ENCODE measurements at regions not wholly inside any gene's neighbourhood (a gene's known extent, or its start where the extent isn't known, plus 50 kb on each side); places are given as distances from the start of the nearest gene placed in this dataset.
A peak's percentile ranks its signal among the peaks of the same experiment; 100 is the strongest.

- Histone ChIP-seq H3K27ac (ENCODE audit: insufficient read depth, low read length, poor library complexity, severe bottlenecking) (no peak overlapping the region), H3K4me1 (ENCODE audit: control insufficient read depth, insufficient read depth, low read length, poor library complexity, severe bottlenecking) (no peaks in the 10 kb centered on the region), H3K9me3 (ENCODE audit: control insufficient read depth in 2 of 2, low read length in 2 of 2) (no peaks in the 10 kb centered on the region), H3K4me3 (ENCODE audit: low read depth, low read length) (no peak overlapping the region), H3K36me3 (ENCODE audit: control insufficient read depth, insufficient read depth, low read length) (no peaks in the 10 kb centered on the region), H3K27me3 (ENCODE audit: control insufficient read depth, insufficient read depth, low read length) (no peaks in the 10 kb centered on the region)
- Mint-ChIP-seq H3K4me1 (no peaks in the 10 kb centered on the region), H3K27ac (no peak overlapping the region), H3K9me3 (peaks cover 0 to 2% (median 0%) of the 10 kb centered on the region in 7 donors), H3K27me3 (peaks cover 26% of the 10 kb centered on the region), H3K36me3 (no peaks in the 10 kb centered on the region), H3K4me3 (no peak overlapping the region)
- no peak for ATAC-seq (ENCODE audit: low read depth in 2 of 2)
- no peak for DNase-seq
These were observed 517.3 kb downstream of the BRD1 start for GRCh38 chr22:49310354-49310753.

- no peak overlapping the region for H3K4me3 ChIP-seq (ENCODE audit: low read depth, low read length)
- no peaks in the 10 kb centered on the region for H3K4me1 ChIP-seq (ENCODE audit: control insufficient read depth, insufficient read depth, low read length, poor library complexity, severe bottlenecking)
- H3K27me3 ChIP-seq (ENCODE audit: control insufficient read depth, insufficient read depth, low read length): no peaks in the 10 kb centered on the region
- H3K36me3 Mint-ChIP-seq: no peaks in the 10 kb centered on the region
- no peak for DNase-seq
- no peak overlapping the region for H3K27ac Mint-ChIP-seq
- no peak overlapping the region for H3K27ac ChIP-seq (ENCODE audit: insufficient read depth, low read length, poor library complexity, severe bottlenecking)
- no peaks in the 10 kb centered on the region for H3K4me1 Mint-ChIP-seq
- peaks cover 14% of the 10 kb centered on the region for H3K27me3 Mint-ChIP-seq
- no peak for ATAC-seq (ENCODE audit: low read depth in 2 of 2)
- H3K9me3 Mint-ChIP-seq: peaks cover 0 to 2% (median 0%) of the 10 kb centered on the region in 7 donors
- no peak overlapping the region for H3K4me3 Mint-ChIP-seq
- no peaks in the 10 kb centered on the region for H3K36me3 ChIP-seq (ENCODE audit: control insufficient read depth, insufficient read depth, low read length)
- no peaks in the 10 kb centered on the region for H3K9me3 ChIP-seq (ENCODE audit: control insufficient read depth in 2 of 2, low read length in 2 of 2)
These were observed 519.4 kb downstream of the BRD1 start for GRCh38 chr22:49308300-49308699.

- H3K4me1 Mint-ChIP-seq: peaks cover 0 to 2% (median 0%) of the 10 kb centered on the region in 4 donors
- Histone ChIP-seq H3K4me1 (ENCODE audit: control insufficient read depth, insufficient read depth, low read length, poor library complexity, severe bottlenecking) (no peaks in the 10 kb centered on the region), H3K27me3 (ENCODE audit: control insufficient read depth, insufficient read depth, low read length) (no peaks in the 10 kb centered on the region), H3K36me3 (ENCODE audit: control insufficient read depth, insufficient read depth, low read length) (no peaks in the 10 kb centered on the region), H3K4me3 (ENCODE audit: low read depth, low read length) (no peak overlapping the region), H3K27ac (ENCODE audit: insufficient read depth, low read length, poor library complexity, severe bottlenecking) (no peak overlapping the region), H3K9me3 (ENCODE audit: control insufficient read depth in 2 of 2, low read length in 2 of 2) (no peaks in the 10 kb centered on the region)
- ATAC-seq (ENCODE audit: low read depth in 2 of 2) (no peak), DNase-seq (no peak)
- H3K36me3 Mint-ChIP-seq: no peaks in the 10 kb centered on the region
- H3K27me3 Mint-ChIP-seq: peaks cover 11% of the 10 kb centered on the region
- no peak overlapping the region for H3K4me3 Mint-ChIP-seq
- H3K27ac Mint-ChIP-seq: no peak overlapping the region
- peaks cover 0 to 2% (median 0%) of the 10 kb centered on the region in 7 donors for H3K9me3 Mint-ChIP-seq
These were observed 519.8 kb downstream of the BRD1 start for GRCh38 chr22:49307870-49308269.

GRCh38 chr22:49307481-49307830 lies 520.2 kb downstream of the BRD1 start:
- Histone ChIP-seq H3K9me3 (ENCODE audit: control insufficient read depth in 2 of 2, low read length in 2 of 2) (no peaks in the 10 kb centered on the region), H3K27ac (ENCODE audit: insufficient read depth, low read length, poor library complexity, severe bottlenecking) (no peak overlapping the region), H3K4me3 (ENCODE audit: low read depth, low read length) (no peak overlapping the region), H3K27me3 (ENCODE audit: control insufficient read depth, insufficient read depth, low read length) (no peaks in the 10 kb centered on the region), H3K36me3 (ENCODE audit: control insufficient read depth, insufficient read depth, low read length) (no peaks in the 10 kb centered on the region), H3K4me1 (ENCODE audit: control insufficient read depth, insufficient read depth, low read length, poor library complexity, severe bottlenecking) (no peaks in the 10 kb centered on the region)
- H3K4me1 Mint-ChIP-seq: peaks cover 0 to 3% (median 0%) of the 10 kb centered on the region in 4 donors
- ATAC-seq (ENCODE audit: low read depth in 2 of 2): no peak
- H3K36me3 Mint-ChIP-seq: no peaks in the 10 kb centered on the region
- H3K27ac Mint-ChIP-seq: no peak overlapping the region
- H3K27me3 Mint-ChIP-seq: peaks cover 11% of the 10 kb centered on the region
- H3K4me3 Mint-ChIP-seq: no peak overlapping the region
- H3K9me3 Mint-ChIP-seq: peaks cover 0 to 2% (median 0%) of the 10 kb centered on the region in 7 donors
- DNase-seq: no peak

- H3K36me3 Mint-ChIP-seq: no peaks in the 10 kb centered on the region
- H3K9me3 Mint-ChIP-seq: peaks cover 0 to 2% (median 0%) of the 10 kb centered on the region in 7 donors
- DNase-seq (no peak), ATAC-seq (ENCODE audit: low read depth in 2 of 2) (no peak)
- Histone ChIP-seq H3K27ac (ENCODE audit: insufficient read depth, low read length, poor library complexity, severe bottlenecking) (no peak overlapping the region), H3K36me3 (ENCODE audit: control insufficient read depth, insufficient read depth, low read length) (no peaks in the 10 kb centered on the region), H3K4me1 (ENCODE audit: control insufficient read depth, insufficient read depth, low read length, poor library complexity, severe bottlenecking) (no peaks in the 10 kb centered on the region), H3K27me3 (ENCODE audit: control insufficient read depth, insufficient read depth, low read length) (no peaks in the 10 kb centered on the region), H3K9me3 (ENCODE audit: control insufficient read depth in 2 of 2, low read length in 2 of 2) (no peaks in the 10 kb centered on the region), H3K4me3 (ENCODE audit: low read depth, low read length) (no peak overlapping the region)
- peaks cover 0 to 3% (median 0%) of the 10 kb centered on the region in 4 donors for H3K4me1 Mint-ChIP-seq
- H3K27me3 Mint-ChIP-seq: peaks cover 11% of the 10 kb centered on the region
- no peak overlapping the region for H3K27ac Mint-ChIP-seq
- no peak overlapping the region for H3K4me3 Mint-ChIP-seq
These were observed 520.8 kb downstream of the BRD1 start for GRCh38 chr22:49306632-49307480.

- peaks cover 7% of the 10 kb centered on the region for H3K27me3 Mint-ChIP-seq
- no peaks in the 10 kb centered on the region for H3K27me3 ChIP-seq (ENCODE audit: control insufficient read depth, insufficient read depth, low read length)
- H3K36me3 ChIP-seq (ENCODE audit: control insufficient read depth, insufficient read depth, low read length): no peaks in the 10 kb centered on the region
- H3K4me3 Mint-ChIP-seq: no peak overlapping the region
- H3K9me3 Mint-ChIP-seq: peaks cover 0 to 2% (median 0%) of the 10 kb centered on the region in 7 donors
- H3K9me3 ChIP-seq (ENCODE audit: control insufficient read depth in 2 of 2, low read length in 2 of 2): no peaks in the 10 kb centered on the region
- H3K27ac ChIP-seq (ENCODE audit: insufficient read depth, low read length, poor library complexity, severe bottlenecking): no peak overlapping the region
- ATAC-seq (ENCODE audit: low read depth in 2 of 2) (no peak), DNase-seq (no peak)
- H3K27ac Mint-ChIP-seq: no peak overlapping the region
- H3K4me3 ChIP-seq (ENCODE audit: low read depth, low read length): no peak overlapping the region
- no peaks in the 10 kb centered on the region for H3K36me3 Mint-ChIP-seq
- peaks cover 0 to 3% (median 0%) of the 10 kb centered on the region in 4 donors for H3K4me1 Mint-ChIP-seq
- no peaks in the 10 kb centered on the region for H3K4me1 ChIP-seq (ENCODE audit: control insufficient read depth, insufficient read depth, low read length, poor library complexity, severe bottlenecking)
These were observed 521.6 kb downstream of the BRD1 start for GRCh38 chr22:49305966-49306631.

- Mint-ChIP-seq H3K36me3 (no peaks in the 10 kb centered on the region), H3K4me3 (no peak overlapping the region), H3K4me1 (peaks cover 0 to 3% (median 0%) of the 10 kb centered on the region in 4 donors), H3K27ac (no peak overlapping the region), H3K27me3 (peaks cover 7% of the 10 kb centered on the region), H3K9me3 (peaks cover 0 to 3% (median 0%) of the 10 kb centered on the region in 7 donors)
- H3K4me1 ChIP-seq (ENCODE audit: control insufficient read depth, insufficient read depth, low read length, poor library complexity, severe bottlenecking): no peaks in the 10 kb centered on the region
- H3K27ac ChIP-seq (ENCODE audit: insufficient read depth, low read length, poor library complexity, severe bottlenecking): no peak overlapping the region
- ATAC-seq (ENCODE audit: low read depth in 2 of 2) (peak; percentile 34 to 43), DNase-seq (peak; percentile 15 to 36 (median 19))
- no peaks in the 10 kb centered on the region for H3K27me3 ChIP-seq (ENCODE audit: control insufficient read depth, insufficient read depth, low read length)
- H3K4me3 ChIP-seq (ENCODE audit: low read depth, low read length): no peak overlapping the region
- H3K9me3 ChIP-seq (ENCODE audit: control insufficient read depth in 2 of 2, low read length in 2 of 2): no peaks in the 10 kb centered on the region
- H3K36me3 ChIP-seq (ENCODE audit: control insufficient read depth, insufficient read depth, low read length): no peaks in the 10 kb centered on the region
These were observed 522.3 kb downstream of the BRD1 start for GRCh38 chr22:49305214-49305965.
